ENCODE measurements at regions not wholly inside any gene's neighbourhood (a gene's known extent, or its start where the extent isn't known, plus 50 kb on each side); places are given as distances from the start of the nearest gene placed in this dataset.

DNA sequence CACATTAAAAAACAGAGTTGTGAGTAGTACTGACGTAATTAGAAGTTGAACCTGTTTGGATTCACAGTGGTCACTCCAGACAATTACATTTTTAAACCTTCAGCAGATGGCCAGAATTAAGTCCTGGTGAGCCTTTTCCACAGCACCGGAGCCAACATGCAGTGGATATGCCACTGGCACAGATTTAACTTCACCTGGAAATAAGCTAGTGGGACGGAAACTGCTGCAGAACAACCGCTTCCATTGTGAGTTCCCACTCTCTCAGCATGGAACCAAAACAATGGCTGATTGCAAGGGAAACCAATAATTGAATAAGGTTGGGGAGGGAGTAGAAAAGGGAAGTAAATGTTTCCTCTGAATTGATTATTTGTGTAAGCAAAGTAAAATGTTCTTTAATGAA lies 515.1 kb downstream of the STK39 start:
- TF ChIP-seq, protein P1, sequence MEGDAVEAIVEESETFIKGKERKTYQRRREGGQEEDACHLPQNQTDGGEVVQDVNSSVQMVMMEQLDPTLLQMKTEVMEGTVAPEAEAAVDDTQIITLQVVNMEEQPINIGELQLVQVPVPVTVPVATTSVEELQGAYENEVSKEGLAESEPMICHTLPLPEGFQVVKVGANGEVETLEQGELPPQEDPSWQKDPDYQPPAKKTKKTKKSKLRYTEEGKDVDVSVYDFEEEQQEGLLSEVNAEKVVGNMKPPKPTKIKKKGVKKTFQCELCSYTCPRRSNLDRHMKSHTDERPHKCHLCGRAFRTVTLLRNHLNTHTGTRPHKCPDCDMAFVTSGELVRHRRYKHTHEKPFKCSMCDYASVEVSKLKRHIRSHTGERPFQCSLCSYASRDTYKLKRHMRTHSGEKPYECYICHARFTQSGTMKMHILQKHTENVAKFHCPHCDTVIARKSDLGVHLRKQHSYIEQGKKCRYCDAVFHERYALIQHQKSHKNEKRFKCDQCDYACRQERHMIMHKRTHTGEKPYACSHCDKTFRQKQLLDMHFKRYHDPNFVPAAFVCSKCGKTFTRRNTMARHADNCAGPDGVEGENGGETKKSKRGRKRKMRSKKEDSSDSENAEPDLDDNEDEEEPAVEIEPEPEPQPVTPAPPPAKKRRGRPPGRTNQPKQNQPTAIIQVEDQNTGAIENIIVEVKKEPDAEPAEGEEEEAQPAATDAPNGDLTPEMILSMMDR (IDR thresholded peaks at IDR 0.05 in 8 of 11, conservative IDR thresholded peaks at IDR 0.05 in 3 of 11), result no peak
- TF ChIP-seq POLR2A (IDR thresholded peaks at IDR 0.05) (no peak), POLR2AphosphoS5 (IDR thresholded peaks at IDR 0.05) (no peak)
- no peak overlapping the region for H3K4me3 ChIP-seq
- H3K4me1 ChIP-seq, result no peaks in the 10 kb centered on the region
- no peaks in the 10 kb centered on the region for H3K36me3 ChIP-seq
- no peak overlapping the region for H3K27ac ChIP-seq
- 83 to 90% (median 84%) methylated on average over 4 of the region's 4 CpGs for WGBS, 5 donors
- intact Hi-C loops (cut with DNase I; ENCODE audit: low total_unique reads), result no loop called here
- no peaks in the 10 kb centered on the region for H3K9me3 ChIP-seq
- DNase-seq, result no peak
- no peaks in the 10 kb centered on the region for H3K27me3 ChIP-seq (replicated peaks in 1 of 7)

DNA sequence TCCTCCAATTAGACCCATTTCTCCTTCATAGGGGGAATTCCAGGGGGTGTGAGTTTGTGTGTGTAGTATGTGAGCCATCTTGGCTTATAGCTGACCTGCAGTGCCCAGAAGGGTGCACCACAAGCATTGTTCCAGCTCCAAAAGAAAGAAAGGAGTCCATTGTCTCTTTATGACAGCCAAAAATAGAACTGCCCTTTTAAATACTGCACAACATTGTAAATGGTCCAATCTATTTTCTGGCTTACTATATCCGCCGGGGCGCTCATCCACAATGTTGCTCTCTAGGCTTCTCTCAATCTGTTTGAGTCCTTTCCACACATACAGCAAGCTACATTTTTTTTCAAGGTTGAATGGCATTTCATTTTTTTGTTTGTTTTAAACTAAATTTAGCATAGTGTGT lies 517.5 kb downstream of the STK39 start:
- WGBS, 5 donors, result 90 to 97% (median 92%) methylated on average over 3 of the region's 3 CpGs

DNA sequence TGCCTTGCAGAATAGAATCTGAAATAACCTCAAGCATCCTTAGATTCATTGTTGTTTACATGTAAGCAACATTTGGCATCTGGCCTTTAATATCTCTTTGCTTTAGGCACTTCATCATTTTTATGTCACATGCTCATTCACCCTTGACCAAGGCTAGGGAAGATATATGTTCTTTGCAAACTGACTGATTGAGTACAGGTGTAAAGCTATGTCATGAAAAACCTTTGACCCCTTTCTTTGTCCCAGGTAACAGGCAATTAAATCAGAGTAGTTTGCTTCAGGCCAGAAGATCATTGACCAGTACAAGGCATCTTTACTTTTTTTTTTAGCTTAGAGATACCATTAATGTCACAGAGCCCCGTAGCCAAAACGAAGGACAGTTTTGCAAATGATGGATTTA lies 520.6 kb downstream of the STK39 start:
- Histone ChIP-seq H3K4me1 (no peaks in the 10 kb centered on the region), H3K9me3 (no peaks in the 10 kb centered on the region), H3K27ac (no peak overlapping the region), H3K36me3 (no peaks in the 10 kb centered on the region), H3K27me3 (replicated peaks in 1 of 7) (no peaks in the 10 kb centered on the region), H3K4me3 (no peak overlapping the region)
- DNase-seq, result no peak
- 70 to 91% (median 78%) methylated on average over 2 of the region's 2 CpGs for WGBS, 5 donors
- TF ChIP-seq, protein P1 (IDR thresholded peaks at IDR 0.05 in 8 of 11, conservative IDR thresholded peaks at IDR 0.05 in 3 of 11), result no peak
- TF ChIP-seq POLR2A (IDR thresholded peaks at IDR 0.05), result no peak
- TF ChIP-seq POLR2AphosphoS5 (IDR thresholded peaks at IDR 0.05), result no peak
- intact Hi-C loops (cut with DNase I; ENCODE audit: low total_unique reads), result no loop called here

More for the DNA sequence above, 517.5 kb downstream of the STK39 start:
- Histone ChIP-seq H3K27me3 (replicated peaks in 1 of 7) (no peaks in the 10 kb centered on the region), H3K4me3 (no peak overlapping the region), H3K36me3 (no peaks in the 10 kb centered on the region), H3K4me1 (no peaks in the 10 kb centered on the region), H3K27ac (no peak overlapping the region), H3K9me3 (no peaks in the 10 kb centered on the region)
- DNase-seq, result no peak
- intact Hi-C loops (cut with DNase I; ENCODE audit: low total_unique reads), result no loop called here
- TF ChIP-seq POLR2AphosphoS5 (IDR thresholded peaks at IDR 0.05) (no peak), POLR2A (IDR thresholded peaks at IDR 0.05) (no peak)
- TF ChIP-seq, protein P1 (IDR thresholded peaks at IDR 0.05 in 8 of 11, conservative IDR thresholded peaks at IDR 0.05 in 3 of 11), result no peak

DNA sequence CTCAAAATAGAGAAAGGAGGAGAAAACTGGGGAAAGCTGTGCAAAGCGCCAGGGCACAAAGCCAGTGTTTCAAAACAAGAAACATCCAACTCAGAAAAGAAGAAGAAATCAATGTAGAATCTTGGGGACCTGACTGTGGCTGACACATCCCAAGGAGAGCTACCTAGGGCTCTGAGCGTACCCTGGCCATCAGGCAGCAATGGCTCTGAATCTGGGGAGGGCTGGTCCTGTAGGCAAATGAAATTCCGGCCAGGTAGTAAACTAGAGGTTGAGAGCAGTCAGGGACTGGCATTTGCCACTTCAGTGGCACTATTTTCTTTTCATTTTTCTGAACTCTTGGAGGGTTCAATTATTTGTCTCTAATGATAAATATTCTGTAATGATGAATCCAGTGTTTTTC lies 525.8 kb downstream of the STK39 start:
- no peaks in the 10 kb centered on the region for H3K27me3 ChIP-seq (replicated peaks in 1 of 7)
- no peaks in the 10 kb centered on the region for H3K9me3 ChIP-seq
- H3K27ac ChIP-seq, result no peak overlapping the region
- no peaks in the 10 kb centered on the region for H3K36me3 ChIP-seq
- intact Hi-C loops (cut with DNase I; ENCODE audit: low total_unique reads), result no loop called here
- no peak for DNase-seq
- WGBS, 5 donors, result 77 to 90% (median 82%) methylated on average over 3 of the region's 3 CpGs
- TF ChIP-seq POLR2AphosphoS5 (IDR thresholded peaks at IDR 0.05) (no peak), POLR2A (IDR thresholded peaks at IDR 0.05) (no peak)
- TF ChIP-seq, protein P1 (IDR thresholded peaks at IDR 0.05 in 8 of 11, conservative IDR thresholded peaks at IDR 0.05 in 3 of 11), result no peak
- no peak overlapping the region for H3K4me3 ChIP-seq
- H3K4me1 ChIP-seq, result no peaks in the 10 kb centered on the region
